WTC11 (cell line): ENCODE measurements at regions not wholly inside any gene's neighbourhood (a gene's known extent, or its start where the extent isn't known, plus 50 kb on each side); places are given as distances from the start of the nearest gene placed in this dataset.

Source experiments
- ATAC-seq: fragments of 200-7000 bp; cut with Tn5 transposase; 2 replicates; pipeline ENCODE4 v1.10.0; 2021; ENCODE audit warnings: mild to moderate bottlenecking, moderate library complexity
- CTCF ChIA-PET: fragments of 300-600 bp; sonication (Branson Sonifier 250); formaldehyde crosslinking; loops from one replicate; lab custom pipeline; 2021; ENCODE audit warnings: antibody characterized with exemption; lab: Charles Lee
- POLR2A ChIA-PET: fragments of 350-600 bp; sonication (Branson Sonifier 250); formaldehyde crosslinking; loops from one replicate; lab custom pipeline; 2021; ENCODE audit warnings: antibody characterized with exemption; lab: Charles Lee
- DNase-seq: peaks from one replicate; pipeline ENCODE4 v3.0.0; 2021; ENCODE audit warnings: low spot score
- H3K27ac Mint-ChIP-seq: 2 replicates; pipeline ENCODE4 v1.8.0; 2021; ENCODE audit warnings: mixed read lengths
- H3K27me3 Mint-ChIP-seq: 2 replicates; pipeline ENCODE4 v1.8.0; 2021; ENCODE audit warnings: low read depth, mild to moderate bottlenecking, moderate library complexity, mixed read lengths
- H3K36me3 Mint-ChIP-seq: 2 replicates; pipeline ENCODE4 v1.8.0; 2021; ENCODE audit warnings: mixed read lengths
- H3K4me1 Mint-ChIP-seq: 2 replicates; pipeline ENCODE4 v1.8.0; 2022; ENCODE audit warnings: mixed read lengths
- H3K4me3 Mint-ChIP-seq: 2 replicates; pipeline ENCODE4 v1.8.0; 2021; ENCODE audit warnings: mild to moderate bottlenecking, moderate library complexity, mixed read lengths
- H3K9me3 Mint-ChIP-seq: 2 replicates; pipeline ENCODE4 v1.8.0; 2021; ENCODE audit warnings: mixed read lengths
- ATF1 ChIP-seq: sonication (generic); formaldehyde crosslinking; IDR thresholded peaks from 2 replicates; pipeline ENCODE4 v1.8.1; 2023; ENCODE audit warnings: mild to moderate bottlenecking, moderate library complexity, missing genetic modification reagents
- CREM ChIP-seq: sonication (generic); formaldehyde crosslinking; IDR thresholded peaks from 2 replicates; pipeline ENCODE4 v1.8.1; 2022; ENCODE audit warnings: mild to moderate bottlenecking, missing genetic modification reagents, moderate library complexity
- E2F4 ChIP-seq: sonication (generic); formaldehyde crosslinking; IDR thresholded peaks from 2 replicates; pipeline ENCODE4 v1.8.1; 2022; ENCODE audit warnings: low read depth, mild to moderate bottlenecking, moderate library complexity, missing genetic modification reagents, borderline replicate concordance
- E2F5 ChIP-seq: sonication (generic); formaldehyde crosslinking; IDR thresholded peaks from 2 replicates; pipeline ENCODE4 v1.8.1; 2022; ENCODE audit warnings: mild to moderate bottlenecking, moderate library complexity, missing genetic modification reagents
- EMX1 ChIP-seq: fragments of 250-450 bp; sonication (Bioruptor Pico); IDR thresholded peaks from 2 replicates; pipeline ENCODE4 v1.8.0; 2021; ENCODE audit warnings: mild to moderate bottlenecking
- ETV6 ChIP-seq: sonication (generic); formaldehyde crosslinking; IDR thresholded peaks from 2 replicates; pipeline ENCODE4 v1.8.1; 2022; ENCODE audit warnings: mild to moderate bottlenecking, missing genetic modification reagents
- FOXP4 ChIP-seq: sonication (generic); formaldehyde crosslinking; IDR thresholded peaks from 2 replicates; pipeline ENCODE4 v1.8.0; 2022; ENCODE audit warnings: mild to moderate bottlenecking, missing genetic modification reagents
- JUN ChIP-seq: sonication (generic); formaldehyde crosslinking; IDR thresholded peaks from 2 replicates; pipeline ENCODE4 v1.8.0; 2023; ENCODE audit warnings: mild to moderate bottlenecking, missing genetic modification reagents
- MAX ChIP-seq: sonication (generic); formaldehyde crosslinking; IDR thresholded peaks from 2 replicates; pipeline ENCODE4 v1.8.0; 2022; ENCODE audit warnings: mild to moderate bottlenecking, missing genetic modification reagents
- MLX ChIP-seq: sonication (generic); formaldehyde crosslinking; IDR thresholded peaks from 2 replicates; pipeline ENCODE4 v1.8.1; 2023; ENCODE audit warnings: mild to moderate bottlenecking, missing genetic modification reagents, moderate library complexity
- NFYB ChIP-seq: sonication (generic); formaldehyde crosslinking; conservative IDR thresholded peaks from 2 replicates; pipeline ENCODE4 v1.8.0; 2022; ENCODE audit warnings: low read depth, missing genetic modification reagents
- NR2C2 ChIP-seq: sonication (generic); formaldehyde crosslinking; IDR thresholded peaks from 2 replicates; pipeline ENCODE4 v1.8.0; 2022; ENCODE audit warnings: mild to moderate bottlenecking, missing genetic modification reagents
- ZNF219 ChIP-seq: sonication (generic); formaldehyde crosslinking; IDR thresholded peaks from 2 replicates; pipeline ENCODE4 v1.8.0; 2023; ENCODE audit warnings: missing genetic modification reagents, mild to moderate bottlenecking, borderline replicate concordance
- ZNF317 ChIP-seq: sonication (generic); formaldehyde crosslinking; IDR thresholded peaks from 2 replicates; pipeline ENCODE4 v1.8.1; 2023; ENCODE audit warnings: low read depth, mild to moderate bottlenecking, moderate library complexity, missing genetic modification reagents, borderline replicate concordance
- ZNF425 ChIP-seq: fragments of 250-450 bp; sonication (Bioruptor Pico); conservative IDR thresholded peaks from 2 replicates; pipeline ENCODE4 v1.9.0; 2021; ENCODE audit warnings: mild to moderate bottlenecking
- TF ChIP-seq, protein P1 (sequence below): sonication (generic); formaldehyde crosslinking; IDR thresholded peaks from 2 replicates; pipeline ENCODE4 v1.8.1; 2022; ENCODE audit warnings: mild to moderate bottlenecking, missing genetic modification reagents, moderate library complexity, borderline replicate concordance

DNA sequence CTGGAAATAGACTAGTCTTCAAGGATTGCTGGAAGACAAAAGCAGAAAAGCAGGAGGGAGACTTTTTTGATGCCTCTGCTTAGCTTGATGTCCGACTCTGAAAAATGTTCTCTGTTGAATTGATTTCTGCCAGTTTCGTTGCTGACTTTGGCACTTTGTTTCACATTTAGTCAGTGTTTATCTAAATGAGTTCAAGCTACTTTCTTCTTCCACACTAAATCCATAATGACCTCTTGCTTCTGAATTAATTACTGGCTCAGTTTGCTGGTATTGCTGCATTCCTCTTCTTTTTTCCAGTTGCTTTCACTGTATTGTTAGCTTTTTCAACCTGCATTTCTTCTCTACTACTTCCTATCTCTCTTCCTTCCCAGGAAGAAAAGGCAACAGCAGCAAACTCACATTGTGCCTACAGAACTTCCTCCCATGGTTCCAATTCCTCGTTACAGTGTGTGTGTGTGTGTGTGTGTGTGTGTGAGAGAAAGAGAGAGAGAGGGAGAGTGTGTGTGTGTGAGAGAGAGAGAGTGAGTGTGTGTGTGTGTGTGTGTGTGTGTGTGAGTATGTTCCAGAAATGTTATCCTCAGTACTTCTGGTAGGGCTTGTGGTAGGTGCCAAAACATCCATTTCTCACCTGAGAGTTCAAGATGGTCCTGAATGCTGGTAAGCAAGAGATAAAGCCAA lies 234.8 kb downstream of the CSNK1G3 start (continued):
- TF ChIP-seq E2F5 (CRISPR knock-in tag) (no peak), MAX (CRISPR knock-in tag) (no peak), ZNF425 (no peak), CREM (CRISPR knock-in tag) (no peak)
- TF ChIP-seq, all 79 proteins: peak for 0

DNA sequence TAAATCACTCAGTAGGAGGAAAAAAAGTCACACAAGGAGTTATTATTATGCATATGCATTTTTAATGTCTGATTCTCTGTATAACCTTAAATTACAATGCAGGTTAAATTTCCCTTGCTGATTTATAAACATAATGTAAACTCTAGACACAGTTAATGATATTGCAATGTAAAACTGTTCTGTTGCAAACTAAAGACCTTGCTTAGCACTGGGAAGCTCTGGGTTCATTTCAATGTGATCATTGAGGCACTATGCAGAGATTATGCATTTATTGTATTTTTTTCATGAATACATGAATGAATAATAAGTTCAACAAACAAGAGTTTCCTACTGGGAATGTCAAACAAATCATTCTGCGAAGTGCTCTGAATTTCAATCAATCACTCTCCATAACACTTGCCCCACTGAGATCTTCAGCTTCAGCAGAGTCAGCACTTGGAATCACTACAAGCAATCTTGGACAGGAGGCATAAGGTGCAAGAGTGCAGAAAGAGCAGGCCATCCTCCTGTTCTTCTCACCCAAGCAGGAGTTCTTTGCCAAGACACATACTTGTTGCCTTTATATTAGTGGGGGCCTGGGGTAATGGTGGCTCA lies 232.1 kb downstream of the CSNK1G3 start:
- TF ChIP-seq E2F4 = no peak
- TF ChIP-seq, all 79 proteins: peak for 0
- Mint-ChIP-seq H3K9me3 (peaks cover 6% of the 10 kb centered on the region; the same call in 1 of the 2 replicates), H3K4me1 (peaks cover 24% of the 10 kb centered on the region), H3K27ac (no peak overlapping the region), H3K27me3 (no peaks in the 10 kb centered on the region), H3K4me3 (no peak overlapping the region), H3K36me3 (no peaks in the 10 kb centered on the region)
- POLR2A ChIA-PET = no interaction called here
- no peak for DNase-seq
- no peak for ATAC-seq
- CTCF ChIA-PET = no interaction called here

- Mint-ChIP-seq H3K9me3 (peaks cover 49% of the 10 kb centered on the region), H3K4me3 (no peak overlapping the region), H3K36me3 (peaks cover 37% of the 10 kb centered on the region), H3K27ac (no peak overlapping the region), H3K4me1 (peaks cover 3% of the 10 kb centered on the region; the same call in 1 of the 2 replicates), H3K27me3 (peaks cover 3% of the 10 kb centered on the region; the same call in 1 of the 2 replicates)
- ChIA-PET CTCF (no interaction called here), POLR2A (no interaction called here)
- no peak for DNase-seq
- TF ChIP-seq JUN (CRISPR knock-in tag) (no peak), ATF1 (CRISPR knock-in tag) (no peak), NR2C2 (CRISPR knock-in tag) (no peak), NFYB (CRISPR knock-in tag) (no peak), ZNF219 (CRISPR knock-in tag) (no peak), EMX1 (no peak), MLX (CRISPR knock-in tag) (no peak), ETV6 (CRISPR knock-in tag) (no peak), ZNF317 (CRISPR knock-in tag) (no peak), FOXP4 (CRISPR knock-in tag) (no peak)
- TF ChIP-seq, protein P1, sequence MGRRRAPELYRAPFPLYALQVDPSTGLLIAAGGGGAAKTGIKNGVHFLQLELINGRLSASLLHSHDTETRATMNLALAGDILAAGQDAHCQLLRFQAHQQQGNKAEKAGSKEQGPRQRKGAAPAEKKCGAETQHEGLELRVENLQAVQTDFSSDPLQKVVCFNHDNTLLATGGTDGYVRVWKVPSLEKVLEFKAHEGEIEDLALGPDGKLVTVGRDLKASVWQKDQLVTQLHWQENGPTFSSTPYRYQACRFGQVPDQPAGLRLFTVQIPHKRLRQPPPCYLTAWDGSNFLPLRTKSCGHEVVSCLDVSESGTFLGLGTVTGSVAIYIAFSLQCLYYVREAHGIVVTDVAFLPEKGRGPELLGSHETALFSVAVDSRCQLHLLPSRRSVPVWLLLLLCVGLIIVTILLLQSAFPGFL (CRISPR knock-in tag) = no peak
- ATAC-seq = no peak
Measured at GRCh38 chr5:123735384-123735783, 223.4 kb downstream of the CSNK1G3 start.
